HS-27A (cell line): ENCODE measurements at regions not wholly inside any gene's neighbourhood (a gene's known extent, or its start where the extent isn't known, plus 50 kb on each side); places are given as distances from the start of the nearest gene placed in this dataset.
A peak's percentile ranks its signal among the peaks of the same experiment; 100 is the strongest.
"Not testable (repeated sequence)": the region's sequence is repeated elsewhere in the genome, so short reads cannot be mapped to it uniquely, and the experiment has no call there.

Experiments used
- DNase-seq: peaks from one replicate; pipeline ENCODE4 v3.0.0-alpha.2; 2012; ENCODE audit warnings: low read depth, missing footprints

DNA sequence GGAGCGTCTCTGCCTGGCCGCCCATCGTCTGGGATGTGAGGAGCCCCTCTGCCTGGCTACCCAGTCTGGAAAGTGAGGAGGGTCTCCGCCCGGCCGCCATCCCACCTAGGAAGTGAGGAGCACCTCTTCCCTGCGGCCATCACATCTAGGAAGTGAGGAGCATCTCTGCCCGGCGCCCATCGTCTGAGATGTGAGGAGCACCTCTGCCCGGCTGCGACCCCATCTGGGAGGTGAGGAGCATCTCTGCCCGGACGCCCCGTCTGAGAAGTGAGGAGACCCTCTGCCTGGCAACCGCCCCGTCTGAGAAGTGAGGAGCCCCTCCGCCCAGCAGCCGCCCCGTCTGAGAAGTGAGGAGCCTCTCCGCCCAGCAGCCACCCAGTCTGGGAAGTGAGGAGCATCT is 84.5 kb downstream of the IDS start:
- DNase-seq: not testable (repeated sequence)

DNA sequence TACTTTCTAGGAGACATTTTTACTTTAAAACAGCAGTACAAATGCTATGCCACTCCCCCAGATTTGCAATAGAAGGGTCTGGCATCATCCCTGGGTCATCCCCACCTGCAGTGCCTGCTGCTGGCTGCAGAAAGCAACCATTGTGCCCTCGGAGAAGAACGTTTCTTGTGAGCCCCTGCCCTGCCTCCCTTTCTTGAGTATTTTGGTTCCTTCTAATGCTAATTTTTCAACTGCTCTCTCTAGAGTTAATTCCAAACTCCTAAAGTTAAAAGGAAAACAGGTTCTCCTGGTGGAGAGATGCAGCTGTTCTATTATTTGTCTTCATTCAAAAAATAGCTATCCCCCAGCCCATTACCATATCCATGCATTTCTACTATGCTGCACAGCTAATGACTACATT is 107.1 kb downstream of the IDS start:
- DNase-seq: no peak

DNA sequence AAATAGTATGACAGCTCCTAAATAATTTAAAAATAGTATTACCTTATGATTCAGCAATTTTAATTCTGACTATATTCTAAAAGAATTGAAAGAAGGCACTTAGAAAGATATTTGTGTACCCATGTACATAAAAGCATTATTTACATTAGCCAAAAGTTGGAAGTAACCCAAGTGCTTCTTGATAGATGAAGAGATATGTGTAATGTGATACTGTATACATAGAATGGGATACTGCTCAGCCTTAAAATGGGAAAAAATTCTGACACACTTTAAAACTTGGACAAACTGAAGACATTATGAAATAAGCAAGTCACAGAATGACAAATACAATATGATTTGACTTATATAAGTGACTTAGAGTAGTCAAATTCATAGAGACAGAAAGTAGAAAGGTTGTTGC is 112.2 kb downstream of the IDS start:
- DNase-seq: no peak

DNA sequence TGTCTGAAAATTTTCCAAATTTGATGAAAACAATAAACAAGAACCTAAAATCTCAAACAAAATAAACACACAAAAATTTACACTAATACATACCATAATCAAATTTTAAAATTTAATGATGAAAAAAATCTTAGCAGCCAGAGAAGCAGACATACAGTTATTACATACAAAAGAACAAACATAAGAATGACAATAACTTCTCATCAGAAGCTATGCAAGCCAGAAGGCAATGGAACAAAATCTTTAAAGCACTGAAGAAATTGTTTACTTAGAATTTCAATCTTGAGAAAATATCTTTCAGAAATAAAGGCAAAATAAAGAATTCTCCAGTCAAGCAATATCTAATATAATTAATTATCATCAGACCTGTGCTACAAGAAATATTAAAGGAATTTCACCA is 121.3 kb downstream of the IDS start:
- no peak for DNase-seq

DNA sequence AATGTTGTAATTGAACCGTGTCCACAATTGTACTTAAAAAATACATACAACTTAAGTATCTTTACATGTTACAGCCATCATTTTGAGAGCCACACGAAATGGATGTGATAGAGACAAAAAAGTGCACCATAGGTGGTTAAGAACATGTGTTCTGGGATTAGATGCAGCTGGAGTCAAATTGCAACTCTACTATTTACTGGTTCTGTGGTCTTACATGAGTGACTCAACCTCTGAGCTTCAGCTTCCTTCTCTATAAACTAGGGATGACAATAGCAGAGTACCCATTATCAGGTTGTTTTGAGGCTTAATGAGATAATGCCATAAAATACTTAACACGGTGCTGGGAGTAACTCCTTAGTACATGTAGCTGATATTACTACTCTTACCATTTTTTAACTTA is 130.4 kb downstream of the IDS start:
- no peak for DNase-seq

DNA sequence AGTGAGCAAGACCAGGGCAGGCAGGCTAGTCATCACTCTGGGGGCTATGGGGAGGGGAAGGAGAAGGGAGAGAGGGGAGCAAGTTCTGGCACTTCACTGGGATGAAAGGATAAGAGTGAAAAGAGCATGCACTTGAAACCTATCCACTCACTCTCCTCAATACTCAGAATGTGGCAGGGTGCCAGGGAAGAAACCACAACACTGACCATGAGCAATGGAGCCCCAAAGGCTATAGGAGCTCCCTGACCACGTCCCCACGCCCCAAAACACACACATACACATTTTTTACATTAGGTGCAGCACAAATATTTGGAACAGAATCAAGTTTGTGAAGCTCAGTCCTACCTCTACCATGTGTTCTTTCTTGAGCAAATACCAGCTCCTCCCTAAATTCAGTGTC is 132.2 kb downstream of the IDS start:
- no peak for DNase-seq

DNA sequence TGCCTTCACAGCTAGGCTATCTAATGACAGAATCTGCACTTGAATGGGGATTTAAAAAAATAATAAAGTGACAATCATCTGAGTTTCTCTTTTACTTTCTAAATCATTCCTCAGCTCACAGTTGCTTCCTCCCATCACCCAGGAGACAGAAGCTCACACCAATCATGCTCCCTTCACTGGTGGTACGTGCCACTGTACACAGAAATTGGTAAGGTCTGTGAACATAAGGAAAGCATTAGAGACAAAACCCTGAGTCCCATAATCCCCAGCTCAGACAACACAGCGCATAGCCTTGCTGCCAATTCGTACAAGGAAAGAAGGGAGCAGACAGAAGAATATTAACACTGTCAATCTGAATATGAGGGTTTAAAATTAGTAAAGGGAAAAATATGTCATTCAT is 133.1 kb downstream of the IDS start:
- no peak for DNase-seq

DNA sequence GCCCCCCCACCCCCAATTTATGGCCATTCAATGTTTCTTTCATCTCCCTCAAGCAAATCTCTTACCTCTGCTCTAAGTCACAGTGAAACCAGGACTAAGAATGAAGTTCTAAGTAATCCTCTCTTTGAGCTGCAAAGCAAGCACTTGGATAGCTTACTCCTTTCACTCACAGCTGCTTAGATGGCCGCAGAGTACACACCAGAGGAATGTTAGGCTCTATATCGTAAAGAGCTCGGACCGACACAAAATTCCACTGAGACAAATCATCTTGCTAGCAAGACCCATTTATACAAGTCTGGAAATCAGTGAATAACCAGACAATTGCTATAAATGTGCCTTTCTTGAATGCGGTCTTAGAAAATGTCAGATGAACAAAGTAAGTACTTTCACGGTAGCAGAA is 135.0 kb downstream of the IDS start:
- DNase-seq: no peak

DNA sequence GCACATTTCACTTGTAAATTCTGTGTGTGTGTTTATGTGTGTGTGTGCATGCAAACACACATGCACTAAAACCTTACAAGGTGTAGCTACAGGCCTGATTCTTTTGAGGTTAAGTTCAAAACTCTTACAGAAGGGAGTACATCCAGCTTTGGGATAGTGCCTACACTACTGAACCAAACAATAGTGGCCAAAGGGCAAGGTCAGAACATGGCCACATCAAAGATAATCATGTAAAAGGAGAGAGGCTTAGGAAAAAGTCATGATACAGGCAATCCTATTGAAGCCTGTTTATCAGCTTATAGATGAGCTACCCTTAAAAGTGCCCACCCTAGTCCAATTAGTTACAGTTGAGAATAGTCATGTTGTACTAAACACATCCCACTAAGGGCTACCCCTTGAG is 139.6 kb downstream of the IDS start:
- no peak for DNase-seq

DNA sequence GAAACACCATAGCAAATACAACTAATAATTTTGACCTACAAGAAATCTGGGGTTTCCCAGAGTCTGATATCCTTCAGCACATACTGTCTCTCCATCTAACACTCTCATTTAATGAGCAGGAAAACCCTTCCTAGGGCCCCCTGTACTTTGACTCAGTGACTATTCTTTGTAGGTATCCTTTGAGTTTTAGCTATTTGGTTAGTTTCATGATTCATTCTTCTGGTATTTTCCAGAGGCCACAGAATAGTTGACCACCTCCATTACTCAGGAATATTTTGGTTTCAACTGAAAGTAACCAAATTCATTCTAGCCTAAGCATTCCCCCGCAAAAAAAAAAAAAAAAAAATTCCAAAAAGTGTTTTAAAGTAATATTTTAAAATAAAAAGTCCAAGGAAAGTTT is 140.0 kb downstream of the IDS start:
- peak; percentile 22 for DNase-seq

DNA sequence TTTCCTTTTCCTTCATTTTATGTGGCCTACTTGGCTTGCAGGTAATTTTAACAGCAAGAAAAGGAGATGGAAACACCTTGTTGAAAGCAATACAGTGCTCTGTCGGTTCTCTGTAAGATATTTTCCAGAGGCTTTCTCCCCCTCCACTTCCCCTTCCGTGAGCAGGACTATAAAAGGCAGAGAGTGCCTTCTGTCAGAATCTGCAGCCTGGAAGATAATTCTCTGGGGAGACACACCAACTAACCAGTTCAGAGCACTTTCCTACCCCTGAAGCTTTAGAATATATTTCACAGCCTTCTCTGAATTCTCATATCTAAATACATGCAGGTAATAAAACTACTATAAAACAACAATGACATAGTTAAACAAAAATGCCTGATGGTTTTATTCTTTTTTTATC is 141.1 kb downstream of the IDS start:
- DNase-seq: no peak

DNA sequence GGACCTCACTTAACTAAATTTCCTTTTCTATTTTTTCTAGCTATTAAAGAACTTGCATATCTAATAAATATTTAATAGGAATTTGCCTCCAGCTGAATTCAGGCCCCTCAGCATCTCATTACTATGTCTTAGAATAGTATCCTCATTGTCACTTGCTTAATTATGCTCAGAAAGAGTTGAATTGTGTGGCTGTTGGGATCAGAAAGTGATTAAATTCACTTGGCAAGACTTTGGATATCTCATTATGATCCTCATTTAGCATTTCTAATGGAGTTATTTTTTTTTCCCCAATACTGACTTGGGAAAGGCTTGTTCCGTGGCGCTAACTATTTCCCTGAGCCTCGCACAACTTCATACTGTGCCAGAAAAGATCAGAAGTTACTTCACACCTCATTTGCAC is 158.8 kb downstream of the IDS start:
- DNase-seq: no peak

DNA sequence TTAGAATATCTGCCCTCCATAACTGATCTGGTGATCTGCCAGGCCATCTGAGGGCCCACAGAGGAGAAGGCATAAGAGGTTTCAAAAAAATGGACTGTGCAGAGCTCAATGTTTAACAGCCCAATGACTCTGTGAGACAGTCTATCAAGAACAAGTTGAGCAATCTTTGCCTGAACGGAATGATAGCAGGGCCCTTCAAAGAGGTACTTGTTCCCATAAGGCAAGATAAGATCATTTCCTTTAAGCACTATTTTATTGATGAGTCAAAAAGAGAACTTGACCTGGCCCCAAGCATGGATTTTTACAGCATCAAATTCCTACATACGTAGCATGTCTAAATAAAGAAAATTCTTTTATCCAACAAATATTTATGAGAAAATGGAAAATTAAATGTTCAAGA is 182.8 kb downstream of the IDS start:
- DNase-seq: no peak

DNA sequence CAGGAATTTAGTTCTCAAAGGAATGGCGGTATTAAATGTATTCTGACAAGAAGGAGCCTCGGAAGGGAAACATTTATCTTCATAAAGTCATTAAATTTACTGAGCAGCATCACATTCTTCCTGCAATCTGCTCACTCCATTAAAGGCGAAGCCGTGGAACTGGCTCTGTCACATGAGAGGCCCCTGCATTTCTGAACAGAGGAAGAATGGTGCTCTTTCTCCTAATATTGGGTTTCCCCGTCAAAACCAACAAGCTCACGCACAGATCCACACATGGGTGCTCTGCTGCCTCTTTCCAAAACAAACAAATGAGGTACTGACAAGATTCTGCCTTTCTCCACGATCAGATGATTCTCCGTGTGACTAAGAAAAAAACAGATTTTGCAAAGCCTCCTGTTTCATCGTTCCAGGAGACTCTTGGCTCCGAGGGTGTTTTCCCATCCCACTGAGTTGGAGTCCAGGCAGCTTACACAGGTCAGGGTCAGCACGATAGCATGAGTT is 191.2 kb downstream of the IDS start:
- DNase-seq: no peak

DNA sequence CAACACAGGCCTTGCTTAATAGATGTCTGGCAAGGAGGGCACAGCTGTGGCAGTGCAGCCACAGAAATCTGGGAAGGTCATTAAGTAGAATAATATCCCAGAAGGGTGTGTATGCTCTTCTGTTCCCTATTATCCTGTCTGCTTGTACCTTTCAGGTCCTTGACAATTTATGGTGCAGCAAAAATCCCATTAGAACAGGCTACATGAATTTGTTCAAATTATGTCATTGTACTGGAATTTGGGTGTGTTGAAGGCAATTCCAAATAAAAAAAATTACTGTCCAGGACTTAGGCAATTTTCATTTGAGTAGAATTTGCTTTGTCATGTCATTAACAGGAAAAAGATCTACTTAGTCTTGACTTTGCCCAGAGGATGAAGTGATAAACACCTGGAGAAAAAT is 192.1 kb downstream of the IDS start:
- DNase-seq: no peak

DNA sequence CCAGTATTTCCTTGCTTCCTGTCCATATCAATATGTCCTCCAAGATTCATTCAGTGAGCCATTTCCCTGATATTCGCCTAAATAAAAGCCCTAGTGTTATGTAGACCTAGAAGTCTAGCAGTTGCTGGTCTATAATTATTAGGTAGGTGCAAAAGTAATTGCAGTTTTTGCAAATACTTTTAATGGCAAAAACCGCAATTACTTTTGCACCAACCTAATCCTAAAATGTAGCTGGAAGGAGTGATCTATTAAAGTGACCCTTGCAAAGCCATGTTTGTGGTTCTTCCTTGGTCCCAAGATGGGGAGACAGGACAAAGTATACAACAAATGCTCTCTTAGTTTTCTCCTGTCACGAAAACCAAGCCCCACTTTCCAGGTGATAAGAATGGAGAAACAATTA is 193.0 kb downstream of the IDS start:
- DNase-seq: no peak

DNA sequence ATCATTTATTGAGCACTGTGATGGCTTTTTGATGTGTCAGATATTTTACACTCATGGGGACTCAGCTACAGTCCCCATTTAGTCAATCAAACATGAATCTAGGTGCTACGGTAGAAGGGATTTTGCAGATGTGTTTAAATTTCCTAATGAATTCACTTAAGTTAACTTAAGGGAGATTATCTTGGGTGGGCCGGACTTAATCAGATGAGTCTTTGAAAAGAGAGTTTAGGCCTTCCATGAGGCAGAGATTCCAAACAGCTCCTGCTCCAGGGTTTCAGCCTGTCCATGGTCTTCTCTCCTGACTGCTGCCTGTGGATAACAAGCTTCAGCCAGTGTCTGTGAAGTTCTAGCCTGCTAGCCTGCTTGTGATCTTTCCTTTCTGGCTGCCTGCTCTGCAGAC is 202.4 kb downstream of the IDS start:
- no peak for DNase-seq

DNA sequence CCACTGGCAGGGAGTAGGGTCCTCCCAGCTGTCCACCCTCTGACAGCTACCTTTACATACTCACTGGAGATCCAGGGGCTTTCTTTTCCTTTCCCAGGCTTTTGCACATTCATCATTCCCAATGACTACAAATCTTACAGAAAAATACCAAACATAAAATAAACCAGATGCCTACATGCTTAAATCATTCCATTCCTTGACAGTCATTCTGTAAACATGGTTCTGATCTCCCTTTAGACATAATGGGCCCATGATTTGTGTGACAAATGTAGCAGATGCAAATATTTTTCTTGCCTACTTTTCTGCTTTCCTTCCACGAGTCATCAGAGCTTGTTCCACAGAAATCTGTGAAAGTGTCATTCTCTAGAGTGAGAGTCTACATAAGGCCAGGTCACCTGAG is 207.0 kb downstream of the IDS start:
- DNase-seq: no peak

DNA sequence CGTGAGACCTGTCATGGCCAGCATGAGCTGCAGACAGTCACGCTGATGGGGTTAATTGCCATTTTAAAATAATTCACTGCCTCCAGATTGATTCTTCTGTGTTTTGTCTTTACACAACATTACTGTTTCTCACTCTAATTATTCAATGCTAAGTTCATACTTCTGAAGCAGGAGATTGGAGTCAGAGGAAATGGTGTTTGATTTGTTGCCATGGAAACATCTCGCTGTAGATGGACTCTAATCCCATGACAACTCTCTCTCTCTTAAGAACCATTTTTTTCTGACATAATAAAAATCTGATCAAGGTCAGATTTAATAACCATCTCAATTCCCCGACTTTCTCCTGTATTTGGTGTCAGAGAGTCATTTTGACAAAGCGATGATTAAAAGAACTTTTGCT is 209.0 kb downstream of the IDS start:
- no peak for DNase-seq

DNA sequence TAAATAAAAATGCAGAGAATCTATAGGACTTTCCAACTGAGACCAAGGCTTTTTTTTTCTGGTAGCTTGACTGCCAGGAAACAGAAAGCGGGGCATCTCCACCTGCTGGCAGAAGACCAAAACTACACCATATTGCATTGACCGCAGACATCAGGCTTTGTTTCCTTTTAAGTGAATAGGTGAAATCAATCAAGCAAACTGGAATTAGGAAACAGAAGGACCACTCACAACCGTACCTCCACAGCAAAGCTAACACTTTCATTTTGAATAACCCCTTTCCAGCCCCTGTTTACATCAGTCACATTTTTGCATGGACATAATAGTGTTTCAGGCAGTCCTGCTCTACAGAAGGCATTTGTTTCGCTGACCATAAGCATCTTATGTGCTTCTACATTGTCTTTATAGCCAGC is 218.2 kb downstream of the IDS start:
- DNase-seq: no peak

DNA sequence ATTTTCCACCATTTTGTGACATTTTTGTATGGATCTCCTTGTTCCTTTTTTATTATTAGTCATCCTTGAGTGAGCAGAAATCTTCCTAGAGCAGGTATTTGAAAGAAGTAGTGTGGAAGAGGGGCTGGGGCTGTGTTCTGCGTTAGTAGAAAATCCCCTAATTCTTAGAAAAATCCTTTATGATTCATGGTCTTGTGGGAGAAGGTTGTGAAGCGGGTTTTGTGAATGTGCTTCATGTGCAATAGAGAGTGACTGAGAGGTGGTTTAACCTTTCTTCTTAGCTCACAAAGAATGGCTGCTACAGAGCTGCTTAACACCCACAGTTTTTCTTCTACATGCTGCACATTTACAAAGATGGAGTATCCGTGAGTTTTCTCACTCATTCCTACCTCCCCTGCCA is 220.5 kb downstream of the IDS start:
- no peak for DNase-seq

DNA sequence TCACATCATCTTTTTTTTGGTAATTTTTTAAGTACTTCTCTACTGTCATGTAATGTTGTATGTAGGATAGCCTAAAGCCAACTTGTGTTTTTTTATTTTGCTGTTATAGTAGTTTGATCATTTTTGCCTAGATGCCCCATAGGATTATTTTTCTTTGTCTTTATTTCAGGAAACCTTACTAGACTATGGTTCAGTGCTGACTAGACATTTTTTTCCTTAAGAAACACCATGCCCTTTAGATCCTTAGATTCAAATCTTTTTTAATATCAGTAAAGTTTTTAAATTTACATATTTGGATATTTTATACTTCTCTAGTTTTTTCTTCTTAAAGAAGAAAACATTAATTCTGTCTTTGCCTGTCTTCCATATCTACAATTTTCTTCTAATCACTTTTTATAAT is 221.3 kb downstream of the IDS start:
- no peak for DNase-seq

DNA sequence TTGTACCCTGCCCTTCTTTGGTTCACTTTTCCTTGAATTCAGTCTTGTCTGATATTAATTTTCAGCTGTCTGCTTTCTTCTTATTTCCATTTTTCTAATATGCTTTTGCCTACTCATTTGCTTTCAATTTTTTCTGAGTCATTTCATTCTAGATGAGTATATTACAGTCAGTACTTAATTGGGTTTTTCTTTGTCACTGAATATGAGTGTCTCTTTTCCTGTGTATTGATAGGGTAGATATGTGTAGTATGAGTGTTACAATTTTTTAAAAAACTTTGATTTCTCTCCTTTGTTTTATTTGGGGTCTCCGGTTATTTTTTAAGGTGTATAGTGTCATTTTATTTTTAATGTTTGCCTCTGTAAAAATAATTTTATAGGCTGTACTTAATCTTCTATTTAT is 222.2 kb downstream of the IDS start:
- DNase-seq: no peak

DNA sequence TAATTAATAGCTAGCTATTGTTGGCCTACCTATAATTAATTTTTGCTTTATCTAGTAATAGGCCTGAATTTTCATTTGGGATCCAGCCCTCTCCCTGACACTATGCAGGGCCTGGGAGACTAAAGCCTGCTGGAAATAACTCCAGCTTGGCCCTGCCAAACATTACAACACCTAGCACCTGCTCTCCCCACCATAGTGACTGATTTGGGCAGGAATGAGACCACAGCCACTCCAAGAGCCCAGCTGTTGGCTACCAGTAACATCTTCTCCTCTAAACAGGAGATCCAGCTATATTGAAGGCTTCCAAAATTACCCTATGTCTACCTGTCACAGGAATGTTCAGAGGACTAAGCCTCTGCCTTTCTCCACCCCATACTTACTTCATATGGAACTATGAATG is 225.1 kb downstream of the IDS start:
- no peak for DNase-seq

DNA sequence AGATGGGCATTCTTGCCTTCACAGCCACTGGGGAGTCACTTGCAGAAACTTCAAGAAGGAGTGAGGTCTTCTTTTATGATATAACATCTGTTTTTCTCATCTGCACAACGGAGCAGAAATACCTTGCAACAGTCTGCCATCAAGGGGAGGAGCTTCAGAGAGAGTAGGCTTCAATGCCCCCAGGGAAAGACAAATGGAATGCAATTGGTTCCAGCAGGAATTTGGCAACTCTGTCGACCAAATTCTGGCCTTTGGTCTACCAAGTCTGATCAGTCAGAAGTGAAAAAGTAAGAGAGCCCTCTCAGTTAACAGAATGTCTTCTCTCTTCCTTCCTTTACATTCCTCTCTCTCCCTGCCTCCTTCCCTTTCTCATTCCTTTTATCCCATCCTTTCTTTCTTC is 229.3 kb downstream of the IDS start:
- DNase-seq: no peak
